Stimulated activated CD4-positive, alpha-beta T cell treated with anti-CD3 and anti-CD28 coated beads, Interleukin-1b, Interleukin-23, amount 100 ng/mL, for 48 hours (primary cell): ENCODE measurements at regions not wholly inside any gene's neighbourhood (a gene's known extent, or its start where the extent isn't known, plus 50 kb on each side); places are given as distances from the start of the nearest gene placed in this dataset.
"Not testable (repeated sequence)": the region's sequence is repeated elsewhere in the genome, so short reads cannot be mapped to it uniquely, and the experiment has no call there.

Experiments used
- DNase-seq: peaks from one replicate; pipeline ENCODE4 v3.0.0-alpha.2; 2020

GRCh38 chr10:21285742-21286331 lies 239.6 kb downstream of the SKIDA1 start:
- no peak for DNase-seq

DNA sequence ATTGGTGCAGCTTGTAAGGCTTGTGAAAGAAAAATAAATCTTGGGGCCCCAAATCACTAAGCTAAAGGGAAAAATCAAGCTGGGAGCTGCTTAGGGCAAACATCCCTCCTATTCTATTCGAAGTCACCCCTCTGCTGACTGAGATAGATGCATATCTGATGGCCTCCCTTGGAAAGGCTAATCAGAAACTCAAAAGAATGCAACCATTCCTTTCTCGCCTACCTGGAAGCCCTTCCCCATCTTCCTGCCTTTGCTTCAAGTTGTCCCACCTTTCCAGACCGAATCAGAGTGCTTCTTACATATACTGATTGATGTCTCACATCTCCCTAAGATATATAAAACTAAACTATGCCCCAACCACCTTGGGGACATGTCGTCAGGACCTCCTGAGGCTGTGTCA lies 240.3 kb downstream of the SKIDA1 start:
- DNase-seq: no peak

DNA sequence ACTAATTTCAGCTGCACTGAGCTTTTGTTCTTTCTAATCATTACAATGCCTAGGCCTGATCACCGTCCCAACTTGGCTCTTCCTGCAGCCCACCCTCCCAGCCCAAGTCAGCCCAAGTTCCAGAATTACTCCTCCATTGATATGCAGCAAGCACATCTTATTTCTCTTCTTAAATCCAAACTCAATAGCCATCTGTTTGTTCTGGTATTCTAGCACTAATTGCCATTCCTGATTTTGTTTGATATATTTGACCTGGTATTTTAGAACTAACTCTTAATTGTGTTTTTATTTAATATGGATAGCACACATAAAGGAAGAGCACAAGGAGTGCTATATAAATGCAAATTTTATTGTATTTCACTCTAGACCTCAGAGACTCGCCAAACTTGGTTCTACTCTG lies 241.2 kb downstream of the SKIDA1 start:
- no peak for DNase-seq

DNA sequence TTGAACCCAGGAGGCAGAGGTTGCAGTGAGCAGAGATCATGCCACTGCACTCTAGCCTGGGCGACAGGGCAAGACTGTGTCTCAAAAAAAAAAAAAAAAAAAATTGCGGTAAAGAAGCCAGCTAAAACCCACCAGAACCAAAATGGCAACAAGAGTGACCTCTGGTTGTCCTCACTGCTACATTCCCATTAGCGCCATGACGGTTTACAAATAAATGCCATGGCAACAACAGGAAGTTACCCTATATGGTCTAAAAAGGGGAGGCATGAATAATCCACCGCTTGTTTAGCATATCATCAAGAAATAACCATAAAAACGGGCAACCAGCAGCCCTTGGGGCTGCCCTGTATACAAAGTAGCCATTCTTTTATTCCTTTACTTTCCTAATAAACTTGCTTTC lies 242.4 kb downstream of the SKIDA1 start:
- not testable (repeated sequence) for DNase-seq

GRCh38 chr10:21281765-21282484 lies 243.6 kb downstream of the SKIDA1 start:
- DNase-seq: no peak

DNA sequence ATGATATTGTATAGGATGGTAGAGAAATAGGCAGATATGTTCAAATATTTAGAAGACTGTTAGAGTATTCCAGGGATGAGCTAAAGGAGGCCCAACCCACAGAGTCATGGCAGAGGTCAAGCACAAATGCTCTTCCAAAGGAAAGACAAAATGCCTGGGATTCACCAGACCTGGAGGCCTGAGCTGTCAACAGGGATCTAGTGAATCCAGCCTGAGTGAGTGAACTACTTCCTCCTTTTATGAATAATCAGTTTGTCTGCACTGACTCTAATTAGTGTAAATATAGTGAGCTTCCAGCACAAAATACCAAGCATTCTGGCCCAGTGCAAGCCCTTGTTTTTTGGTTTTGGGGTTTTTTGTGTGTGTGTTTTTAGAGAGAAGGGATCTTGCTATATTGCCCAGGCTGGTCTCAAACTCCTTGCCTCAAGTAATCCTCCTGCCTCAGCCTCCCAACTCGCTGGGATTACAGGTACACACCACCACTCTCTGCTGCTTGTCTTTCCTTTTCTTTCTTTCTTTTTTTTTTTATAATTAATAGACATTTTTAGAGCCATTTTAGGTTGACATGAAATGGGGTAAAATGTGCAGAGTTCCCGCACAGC lies 244.4 kb downstream of the SKIDA1 start:
- DNase-seq: no peak

- no peak for DNase-seq
Observed at GRCh38 chr10:21280037-21280436, 245.4 kb downstream of the SKIDA1 start.

DNA sequence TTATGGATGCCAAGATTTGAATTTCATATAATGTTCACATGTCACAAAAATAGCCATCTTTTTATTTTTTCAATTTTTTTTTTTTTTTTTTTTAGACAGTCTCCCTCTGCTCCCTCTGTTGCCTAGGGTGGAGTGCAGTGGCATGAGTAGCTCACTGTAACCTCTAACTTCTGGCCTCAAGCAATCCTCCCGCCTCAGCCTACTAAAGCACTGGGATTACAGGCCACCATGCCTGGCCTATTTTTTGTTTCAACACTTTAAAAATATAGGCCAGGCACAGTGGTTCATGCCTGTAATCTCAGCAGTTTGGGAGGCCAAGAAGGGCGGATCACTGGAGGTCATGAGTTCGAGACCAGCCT lies 246.3 kb downstream of the SKIDA1 start:
- no peak for DNase-seq

DNA sequence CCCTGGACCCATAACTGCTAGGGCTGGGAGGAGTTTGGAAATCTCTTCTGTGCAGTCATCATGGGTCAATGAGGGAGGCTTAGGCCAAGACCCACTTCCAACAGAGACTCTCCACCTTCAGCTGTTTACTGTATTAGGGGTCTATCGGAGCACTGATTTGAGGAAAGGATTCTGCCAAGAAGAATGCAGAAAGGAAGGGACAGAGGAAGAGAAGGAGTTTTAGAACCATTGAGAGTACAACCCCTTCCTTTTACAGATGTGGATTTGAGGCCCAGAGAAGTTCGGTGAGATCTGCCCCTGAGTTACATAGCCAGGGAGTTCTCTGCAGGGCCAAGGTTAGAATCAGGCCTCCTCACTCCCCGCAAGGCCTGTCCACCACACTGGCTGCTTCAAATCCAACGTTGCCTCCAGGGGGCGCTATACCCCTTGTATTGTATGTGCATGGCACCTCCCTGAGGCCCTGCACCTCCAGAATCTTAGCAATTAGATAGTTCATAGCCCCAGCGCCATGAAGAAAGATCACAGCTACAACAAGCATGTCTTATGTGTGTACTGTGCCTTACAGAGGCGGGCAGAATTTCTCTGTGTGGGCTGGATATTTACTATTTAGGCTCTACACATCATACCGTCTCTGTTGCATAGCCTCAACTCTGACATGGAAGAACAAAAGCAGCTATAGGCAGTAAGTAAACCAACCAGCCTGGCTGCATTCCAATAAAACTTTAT lies 246.8 kb downstream of the SKIDA1 start:
- peak; percentile 83 for DNase-seq

DNA sequence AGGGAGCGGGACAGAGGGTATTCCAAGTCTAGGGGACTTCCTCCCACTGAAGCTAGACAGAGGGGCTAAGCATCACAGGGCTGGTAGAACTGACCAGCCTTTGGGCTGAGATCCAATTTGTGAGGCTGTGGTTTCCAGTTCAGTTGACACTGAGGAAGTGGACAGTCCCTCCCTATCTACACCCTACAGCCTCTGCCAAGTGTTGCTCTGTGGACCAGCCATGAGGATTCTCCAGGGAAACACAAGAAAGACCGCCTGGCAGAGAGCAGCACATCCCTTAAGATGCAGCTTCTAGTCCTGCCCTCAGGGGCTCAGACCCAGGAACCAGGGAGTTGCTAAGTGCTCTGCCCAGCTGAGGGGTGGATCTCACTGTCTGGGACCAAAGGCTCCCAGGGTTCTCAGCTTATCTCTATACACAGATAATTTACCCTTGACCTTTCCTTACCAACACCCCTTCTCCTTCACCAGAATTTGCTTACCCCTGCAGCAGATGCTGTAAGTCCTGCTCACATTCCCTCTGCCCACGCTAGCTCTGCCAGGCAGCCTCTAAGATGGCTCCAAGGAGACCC lies 252.0 kb downstream of the SKIDA1 start:
- no peak for DNase-seq

- no peak for DNase-seq
Observed at GRCh38 chr10:21272643-21273399, 252.7 kb downstream of the SKIDA1 start.

- no peak for DNase-seq
Observed at GRCh38 chr10:21270976-21271375, 254.5 kb downstream of the SKIDA1 start.

DNA sequence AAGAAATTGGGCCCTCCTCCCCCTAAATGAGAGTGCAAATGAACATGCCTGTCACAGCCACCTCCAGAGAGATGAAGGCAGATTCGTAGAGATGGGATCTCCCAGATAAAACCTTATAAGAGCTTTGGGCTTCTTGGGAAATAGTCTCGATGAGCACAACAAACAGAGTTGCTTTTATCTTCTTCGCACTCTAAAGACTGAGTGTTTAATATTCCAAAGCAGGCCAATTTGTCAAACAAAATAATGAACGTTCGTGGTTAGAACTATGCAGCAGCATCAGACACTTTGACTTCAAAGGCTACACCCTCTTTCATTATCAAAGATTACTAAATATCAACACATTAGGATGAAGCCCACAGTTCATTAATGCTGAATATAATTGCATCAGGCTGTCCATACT lies 256.2 kb downstream of the SKIDA1 start:
- DNase-seq: no peak

GRCh38 chr10:21265622-21266021 lies 259.9 kb downstream of the SKIDA1 start:
- DNase-seq: no peak

DNA sequence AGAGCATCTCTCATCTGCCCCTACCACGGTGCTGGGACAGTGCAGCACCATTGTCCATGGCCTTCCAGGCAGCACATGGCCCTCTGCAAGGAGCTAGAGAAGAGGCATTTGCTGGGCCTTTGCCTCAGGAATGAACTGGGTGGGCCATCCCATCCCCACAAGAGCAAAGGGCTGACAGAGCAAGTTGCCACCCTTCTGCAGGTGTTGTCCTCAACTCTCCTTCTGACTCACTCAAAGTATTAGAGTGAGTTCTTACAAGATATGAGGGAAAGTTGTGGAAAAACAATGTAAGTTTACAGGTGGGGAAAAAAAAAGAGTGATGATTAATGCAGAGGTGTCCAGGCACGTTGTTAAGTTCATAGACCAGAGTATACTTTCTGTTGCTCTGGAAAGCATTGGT lies 261.2 kb downstream of the SKIDA1 start:
- no peak for DNase-seq

DNA sequence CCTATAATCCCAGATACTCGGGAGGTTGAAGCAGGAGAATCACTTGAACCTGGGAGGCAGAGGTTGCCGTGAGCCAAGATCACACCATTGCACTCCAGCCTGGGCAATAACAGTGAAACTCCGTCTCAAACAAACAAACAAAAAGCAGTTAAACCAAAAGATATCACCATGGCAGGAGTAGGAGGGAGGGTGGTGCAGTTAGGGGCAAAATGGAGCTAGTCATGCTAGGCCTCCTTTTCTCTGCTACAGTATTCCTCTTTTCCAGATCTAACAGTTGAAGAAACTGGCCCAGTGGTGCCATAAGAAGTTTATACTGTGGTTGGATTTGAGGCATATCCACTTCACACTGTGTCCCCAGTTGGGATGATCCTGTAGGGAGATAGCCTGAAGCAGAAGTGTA lies 261.6 kb downstream of the SKIDA1 start:
- no peak for DNase-seq

DNA sequence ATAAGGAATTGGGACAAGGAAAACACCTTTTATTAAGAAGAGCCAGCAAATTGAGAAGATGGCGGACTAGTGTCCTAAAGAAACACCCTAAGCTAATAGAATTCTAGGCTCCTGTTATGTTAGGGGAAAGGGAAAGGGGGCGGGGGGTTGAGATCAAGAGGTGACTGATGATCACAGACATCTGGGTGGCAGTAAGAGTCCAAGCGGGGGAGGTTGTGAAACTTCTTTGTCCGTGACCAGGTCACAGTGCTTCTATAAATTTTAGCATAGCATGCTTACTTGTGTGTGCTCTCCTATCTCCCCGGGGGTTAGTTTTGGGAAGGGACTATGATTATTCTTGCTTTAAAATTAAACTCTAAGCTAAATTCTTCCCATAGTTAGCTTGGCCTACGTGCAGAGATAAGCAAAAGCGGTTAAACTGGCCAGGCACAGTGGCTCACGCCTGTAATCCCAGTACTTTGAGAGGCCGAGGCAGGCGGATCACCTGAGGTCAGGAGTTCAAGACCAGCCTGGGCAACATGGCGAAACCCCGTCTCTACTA lies 262.1 kb downstream of the SKIDA1 start:
- no peak for DNase-seq

DNA sequence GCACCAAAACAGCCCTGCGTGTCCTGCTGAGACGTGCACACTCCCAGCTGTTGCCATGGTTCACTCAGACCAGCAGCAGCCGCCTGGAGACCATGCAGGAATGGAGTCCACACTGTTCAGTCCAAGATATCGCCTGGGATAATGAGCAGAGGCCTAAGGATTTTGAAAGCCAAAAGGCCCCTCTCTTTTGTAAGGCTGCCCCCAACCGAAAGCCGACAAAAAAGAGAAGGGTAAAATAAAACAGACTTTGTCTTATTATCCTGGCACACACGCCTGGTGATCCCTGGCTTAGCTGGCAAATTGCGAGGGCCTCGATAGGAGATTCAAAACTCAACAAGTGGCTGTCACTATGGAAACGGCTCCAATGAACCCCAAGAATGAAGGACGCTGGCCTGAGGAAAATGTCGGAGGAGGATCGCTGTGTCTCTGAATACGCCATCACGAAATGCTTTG lies 263.6 kb downstream of the SKIDA1 start:
- DNase-seq: no peak

- no peak for DNase-seq
Observed at GRCh38 chr10:21260506-21261149, 264.9 kb downstream of the SKIDA1 start.

- DNase-seq: no peak
Observed at GRCh38 chr10:21260066-21260465, 265.4 kb downstream of the SKIDA1 start.

- DNase-seq: no peak
Observed at GRCh38 chr10:21257919-21258318, 267.6 kb downstream of the SKIDA1 start.

GRCh38 chr10:21257191-21257590 lies 268.3 kb downstream of the SKIDA1 start:
- DNase-seq: no peak
